Smooth muscle cell of the brain vasculature (primary cell): ENCODE measurements at regions not wholly inside any gene's neighbourhood (a gene's known extent, or its start where the extent isn't known, plus 50 kb on each side); places are given as distances from the start of the nearest gene placed in this dataset.
"Not testable (repeated sequence)": the region's sequence is repeated elsewhere in the genome, so short reads cannot be mapped to it uniquely, and the experiment has no call there.

ENCODE experiments used
- DNase-seq: peaks from one replicate; pipeline ENCODE4 v3.0.0-alpha.2; 2012; ENCODE audit warnings: low read depth, low spot score

- no peak for DNase-seq
These were observed 56.7 kb upstream of the PPP1R12A start for GRCh38 chr12:79991586-79991985.

GRCh38 chr12:79990509-79991338 lies 55.8 kb upstream of the PPP1R12A start:
- not testable (repeated sequence) for DNase-seq

- no peak for DNase-seq
These were observed 53.5 kb upstream of the PPP1R12A start for GRCh38 chr12:79988368-79988767.

- no peak for DNase-seq
These were observed 52.8 kb upstream of the PPP1R12A start for GRCh38 chr12:79987731-79988130.
